ENCODE measurements at regions not wholly inside any gene's neighbourhood (a gene's known extent, or its start where the extent isn't known, plus 50 kb on each side); places are given as distances from the start of the nearest gene placed in this dataset.
"Not testable (repeated sequence)": the region's sequence is repeated elsewhere in the genome, so short reads cannot be mapped to it uniquely, and the experiment has no call there.

DNA sequence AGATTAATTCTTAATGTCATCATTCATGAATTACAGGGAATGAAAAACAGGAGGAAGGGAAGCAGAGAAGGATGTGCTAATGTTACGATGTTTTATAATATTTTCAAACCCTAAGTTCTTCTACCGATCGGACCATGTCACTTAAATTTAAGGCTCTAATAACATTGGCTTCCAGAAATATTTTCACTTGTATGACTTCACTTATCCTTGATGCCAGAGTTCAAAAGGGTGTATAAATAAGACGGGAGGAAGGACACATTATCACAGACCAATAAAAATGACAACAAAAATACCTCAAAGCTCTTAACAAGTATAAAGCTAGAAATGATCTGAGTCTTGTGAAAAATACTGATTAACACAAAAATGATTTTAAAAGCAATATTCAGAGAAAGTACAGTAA lies 370.4 kb upstream of the CITED2 start:
- H3K4me1 ChIP-seq (ENCODE audit: control insufficient read depth in 2 of 2, insufficient read depth in 2 of 2, low read length in 2 of 2): no peaks in the 10 kb centered on the region
- no peak for DNase-seq (ENCODE audit: low read depth in 6 of 9, low spot score in 9 of 9)
- no peak overlapping the region for H3K4me3 ChIP-seq (ENCODE audit: low read length in 2 of 2)
- 96% methylated on average over 4 of the region's 4 CpGs for WGBS
- no peaks in the 10 kb centered on the region for H3K9me3 ChIP-seq (ENCODE audit: control insufficient read depth in 2 of 2, insufficient read depth in 1 of 2, low read length in 1 of 2)
- H3K36me3 ChIP-seq (ENCODE audit: control insufficient read depth in 2 of 2, insufficient read depth in 2 of 2, low read length in 1 of 2): no peaks in the 10 kb centered on the region
- H3K27ac ChIP-seq (ENCODE audit: low read depth in 1 of 2, low read length in 1 of 2): no peak overlapping the region
- H3K27me3 ChIP-seq (ENCODE audit: control insufficient read depth in 2 of 2, insufficient read depth in 1 of 2, low read length in 1 of 2): no peaks in the 10 kb centered on the region

DNA sequence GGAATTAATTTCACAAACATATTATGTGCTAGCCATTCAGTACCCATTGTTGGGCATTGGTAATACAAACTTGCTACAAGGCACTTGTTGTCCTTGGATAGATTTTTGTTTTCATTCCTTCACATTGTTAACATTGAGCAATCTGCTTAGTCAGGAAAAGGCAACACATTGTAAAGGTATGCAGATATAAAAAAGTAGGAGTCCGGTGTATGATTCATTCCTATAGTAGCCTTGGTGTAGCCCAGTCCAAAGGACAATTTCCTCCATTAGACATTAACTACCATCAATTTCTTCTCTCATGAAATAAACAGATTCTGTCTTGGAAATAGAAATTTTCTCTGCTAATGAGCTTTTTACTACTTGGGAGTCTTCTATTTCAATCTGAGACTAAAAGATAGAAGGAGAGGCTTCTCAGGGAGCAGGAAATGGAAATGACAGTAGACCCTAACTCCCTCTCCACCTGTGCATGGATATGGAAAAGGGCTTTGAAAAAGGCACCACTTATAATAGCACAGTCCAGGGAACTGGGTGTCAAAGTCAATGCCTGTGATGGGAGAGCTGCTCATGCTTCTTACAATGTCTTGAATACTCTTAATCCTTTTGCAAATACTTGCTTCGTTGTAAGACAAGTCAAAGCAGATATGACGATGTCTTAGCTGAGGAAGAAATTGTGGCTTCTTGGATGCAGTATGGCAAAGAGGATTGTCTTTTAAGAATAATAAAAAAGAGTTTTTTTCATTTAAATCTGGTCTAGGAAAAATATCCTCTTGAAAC lies 369.4 kb upstream of the CITED2 start:
- WGBS: 93% methylated on average over 3 of the region's 3 CpGs

DNA sequence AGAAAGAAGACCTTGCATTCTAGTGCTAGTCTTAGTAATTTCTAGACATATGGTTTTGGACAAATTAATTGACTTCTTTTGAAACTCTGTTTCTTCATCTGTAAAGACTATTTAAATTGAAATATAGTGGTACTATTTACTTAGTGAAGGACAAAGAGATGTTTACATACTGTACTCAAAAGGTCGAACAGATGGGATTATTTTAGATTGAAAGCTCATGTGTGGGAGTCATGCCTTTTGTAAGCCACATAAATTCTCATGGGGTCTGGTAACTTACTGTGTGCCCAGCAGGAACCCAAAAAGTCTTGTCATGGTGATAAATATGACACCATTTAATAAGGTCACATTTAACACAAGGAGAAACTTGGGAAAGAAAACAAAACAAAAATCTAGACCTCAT lies 368.2 kb upstream of the CITED2 start:
- no peaks in the 10 kb centered on the region for H3K9me3 ChIP-seq (ENCODE audit: control insufficient read depth in 2 of 2, insufficient read depth in 1 of 2, low read length in 1 of 2)
- DNase-seq (ENCODE audit: low read depth in 6 of 9, low spot score in 9 of 9): no peak
- no peaks in the 10 kb centered on the region for H3K4me1 ChIP-seq (ENCODE audit: control insufficient read depth in 2 of 2, insufficient read depth in 2 of 2, low read length in 2 of 2)
- no peak overlapping the region for H3K4me3 ChIP-seq (ENCODE audit: low read length in 2 of 2)
- H3K27me3 ChIP-seq (ENCODE audit: control insufficient read depth in 2 of 2, insufficient read depth in 1 of 2, low read length in 1 of 2): no peaks in the 10 kb centered on the region
- 97% methylated on average over 1 of the region's 1 CpG for WGBS
- no peak overlapping the region for H3K27ac ChIP-seq (ENCODE audit: low read depth in 1 of 2, low read length in 1 of 2)
- H3K36me3 ChIP-seq (ENCODE audit: control insufficient read depth in 2 of 2, insufficient read depth in 2 of 2, low read length in 1 of 2): no peaks in the 10 kb centered on the region

More for the DNA sequence above, 369.4 kb upstream of the CITED2 start:
- Histone ChIP-seq H3K27me3 (ENCODE audit: control insufficient read depth in 2 of 2, insufficient read depth in 1 of 2, low read length in 1 of 2) (no peaks in the 10 kb centered on the region), H3K36me3 (ENCODE audit: control insufficient read depth in 2 of 2, insufficient read depth in 2 of 2, low read length in 1 of 2) (no peaks in the 10 kb centered on the region), H3K4me1 (ENCODE audit: control insufficient read depth in 2 of 2, insufficient read depth in 2 of 2, low read length in 2 of 2) (no peaks in the 10 kb centered on the region), H3K9me3 (ENCODE audit: control insufficient read depth in 2 of 2, insufficient read depth in 1 of 2, low read length in 1 of 2) (no peaks in the 10 kb centered on the region), H3K27ac (ENCODE audit: low read depth in 1 of 2, low read length in 1 of 2) (no peak overlapping the region), H3K4me3 (ENCODE audit: low read length in 2 of 2) (no peak overlapping the region)
- DNase-seq (ENCODE audit: low read depth in 6 of 9, low spot score in 9 of 9): no peak

DNA sequence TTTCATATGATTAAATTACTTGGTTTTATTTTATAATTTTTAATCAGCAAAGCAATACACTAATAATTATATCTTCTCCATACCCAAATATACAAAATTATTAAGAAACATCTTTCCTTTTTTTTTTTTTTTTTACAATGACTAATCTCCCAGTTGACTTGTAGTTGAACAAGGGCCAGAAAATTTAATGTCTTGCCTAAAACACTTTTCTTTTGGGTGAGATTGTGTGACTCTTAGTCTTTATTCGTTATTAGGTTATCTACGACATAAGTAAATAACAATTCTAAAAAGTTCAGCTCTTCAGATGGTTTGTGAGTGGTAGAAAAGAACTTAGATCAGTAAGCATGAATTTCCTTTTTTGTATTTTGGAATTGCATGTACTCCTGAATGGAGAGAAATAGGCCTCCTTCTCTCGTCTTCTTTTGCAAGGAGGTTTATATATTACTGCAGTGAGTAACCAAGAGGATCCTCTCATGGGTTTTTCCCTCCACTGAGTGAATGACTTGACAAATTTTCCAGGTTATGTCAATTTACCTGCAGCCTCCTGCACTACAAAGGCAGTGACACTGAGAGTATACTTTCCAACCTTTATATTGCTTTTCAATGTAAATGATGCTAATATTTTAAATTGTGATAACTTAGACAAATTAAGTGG lies 364.5 kb upstream of the CITED2 start:
- Histone ChIP-seq H3K27ac (ENCODE audit: low read depth in 1 of 2, low read length in 1 of 2) (no peak overlapping the region), H3K36me3 (ENCODE audit: control insufficient read depth in 2 of 2, insufficient read depth in 2 of 2, low read length in 1 of 2) (no peaks in the 10 kb centered on the region), H3K9me3 (ENCODE audit: control insufficient read depth in 2 of 2, insufficient read depth in 1 of 2, low read length in 1 of 2) (no peaks in the 10 kb centered on the region), H3K27me3 (ENCODE audit: control insufficient read depth in 2 of 2, insufficient read depth in 1 of 2, low read length in 1 of 2) (no peaks in the 10 kb centered on the region), H3K4me3 (ENCODE audit: low read length in 2 of 2) (no peak overlapping the region), H3K4me1 (ENCODE audit: control insufficient read depth in 2 of 2, insufficient read depth in 2 of 2, low read length in 2 of 2) (no peaks in the 10 kb centered on the region)
- 94% methylated on average over 3 of the region's 3 CpGs for WGBS
- no peak for DNase-seq (ENCODE audit: low read depth in 6 of 9, low spot score in 9 of 9)

DNA sequence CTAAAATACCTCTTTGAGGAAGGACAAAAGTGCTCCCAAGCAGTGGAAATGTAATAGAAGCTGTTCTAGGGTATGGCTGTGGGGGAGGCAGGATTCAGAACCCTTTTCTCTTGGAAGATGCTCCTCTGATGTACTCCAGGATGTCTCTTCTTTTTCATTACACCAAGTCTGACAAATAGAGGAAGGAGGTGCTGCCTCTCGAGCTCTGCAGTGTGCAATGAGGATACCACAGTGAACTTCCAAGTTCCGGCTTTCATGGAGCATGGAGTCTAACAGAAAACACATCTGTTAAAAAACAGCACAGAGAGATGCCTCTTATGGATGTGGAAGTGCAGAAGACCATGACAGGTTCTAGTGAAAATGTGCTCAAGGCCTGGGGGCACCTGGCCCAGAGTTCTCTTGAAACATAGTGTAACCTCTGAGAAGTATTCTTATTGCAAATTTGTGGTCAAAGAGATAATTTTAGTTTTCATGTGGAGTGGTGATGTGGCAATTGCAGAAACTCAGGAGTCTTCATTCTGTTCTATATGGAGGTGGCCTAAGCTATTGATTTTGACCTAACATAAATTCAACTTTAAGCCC lies 362.0 kb upstream of the CITED2 start:
- Histone ChIP-seq H3K27ac (ENCODE audit: low read depth in 1 of 2, low read length in 1 of 2) (no peak overlapping the region), H3K4me3 (ENCODE audit: low read length in 2 of 2) (no peak overlapping the region), H3K36me3 (ENCODE audit: control insufficient read depth in 2 of 2, insufficient read depth in 2 of 2, low read length in 1 of 2) (no peaks in the 10 kb centered on the region), H3K9me3 (ENCODE audit: control insufficient read depth in 2 of 2, insufficient read depth in 1 of 2, low read length in 1 of 2) (no peaks in the 10 kb centered on the region), H3K27me3 (ENCODE audit: control insufficient read depth in 2 of 2, insufficient read depth in 1 of 2, low read length in 1 of 2) (no peaks in the 10 kb centered on the region), H3K4me1 (ENCODE audit: control insufficient read depth in 2 of 2, insufficient read depth in 2 of 2, low read length in 2 of 2) (no peaks in the 10 kb centered on the region)
- 93% methylated on average over 2 of the region's 2 CpGs for WGBS
- no peak for DNase-seq (ENCODE audit: low read depth in 6 of 9, low spot score in 9 of 9)

DNA sequence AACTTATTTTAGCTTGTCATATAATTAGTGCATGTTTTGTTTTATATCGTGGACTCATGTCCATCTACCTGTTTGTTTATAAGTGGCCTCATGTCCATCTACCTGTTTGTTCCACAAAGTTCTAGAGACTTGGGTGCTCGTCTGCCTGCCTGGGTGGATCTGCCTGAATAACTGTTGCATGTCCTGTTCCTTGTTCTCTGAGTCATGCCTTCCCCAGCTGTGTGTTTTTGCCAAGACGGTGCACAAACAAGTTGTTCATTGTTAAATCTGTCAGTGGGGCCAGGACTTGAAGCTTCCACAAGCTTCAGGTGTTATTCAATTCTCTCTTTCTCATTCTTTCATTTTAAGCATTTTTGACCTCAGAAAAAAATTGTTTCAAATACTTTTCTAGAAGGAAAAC lies 358.0 kb upstream of the CITED2 start:
- H3K4me1 ChIP-seq (ENCODE audit: control insufficient read depth in 2 of 2, insufficient read depth in 2 of 2, low read length in 2 of 2): no peaks in the 10 kb centered on the region
- no peak overlapping the region for H3K4me3 ChIP-seq (ENCODE audit: low read length in 2 of 2)
- no peak for DNase-seq (ENCODE audit: low read depth in 6 of 9, low spot score in 9 of 9)
- H3K27ac ChIP-seq (ENCODE audit: low read depth in 1 of 2, low read length in 1 of 2): no peak overlapping the region
- WGBS: 90% methylated on average over 3 of the region's 3 CpGs
- no peaks in the 10 kb centered on the region for H3K9me3 ChIP-seq (ENCODE audit: control insufficient read depth in 2 of 2, insufficient read depth in 1 of 2, low read length in 1 of 2)
- no peaks in the 10 kb centered on the region for H3K36me3 ChIP-seq (ENCODE audit: control insufficient read depth in 2 of 2, insufficient read depth in 2 of 2, low read length in 1 of 2)
- H3K27me3 ChIP-seq (ENCODE audit: control insufficient read depth in 2 of 2, insufficient read depth in 1 of 2, low read length in 1 of 2): no peaks in the 10 kb centered on the region

DNA sequence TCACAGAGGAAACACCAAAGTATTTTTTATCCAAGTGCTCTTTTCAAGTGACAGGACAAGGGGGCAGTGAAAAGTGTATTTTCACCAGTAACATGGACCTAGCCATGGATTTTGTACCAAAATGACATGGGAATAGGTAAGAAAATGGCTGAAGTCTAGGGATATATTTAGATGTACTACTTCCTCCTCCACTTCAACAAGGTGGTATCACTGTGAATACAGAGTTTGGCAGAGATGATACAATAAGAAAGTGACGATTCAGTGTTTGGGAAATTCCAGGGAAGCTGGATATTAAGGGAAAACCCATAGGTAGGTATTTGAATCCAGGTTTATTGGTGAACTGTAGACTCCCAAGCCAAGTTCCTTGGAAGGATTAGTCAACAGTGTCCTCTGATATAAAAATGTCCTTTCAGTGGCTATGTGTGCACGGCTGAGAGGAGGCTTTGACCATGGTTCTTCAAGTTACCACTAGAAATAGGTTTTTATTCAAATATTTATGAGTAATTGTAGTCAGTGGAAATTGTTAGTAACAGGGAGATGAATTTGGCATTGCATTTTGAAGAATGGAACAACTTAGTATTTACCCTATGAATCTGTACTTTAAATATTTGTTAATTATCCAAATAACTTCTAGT lies 356.0 kb upstream of the CITED2 start:
- no peaks in the 10 kb centered on the region for H3K4me1 ChIP-seq (ENCODE audit: control insufficient read depth in 2 of 2, insufficient read depth in 2 of 2, low read length in 2 of 2)
- DNase-seq (ENCODE audit: low read depth in 6 of 9, low spot score in 9 of 9): no peak
- 91% methylated on average over 2 of the region's 2 CpGs for WGBS
- H3K27me3 ChIP-seq (ENCODE audit: control insufficient read depth in 2 of 2, insufficient read depth in 1 of 2, low read length in 1 of 2): no peaks in the 10 kb centered on the region
- no peak overlapping the region for H3K4me3 ChIP-seq (ENCODE audit: low read length in 2 of 2)
- H3K9me3 ChIP-seq (ENCODE audit: control insufficient read depth in 2 of 2, insufficient read depth in 1 of 2, low read length in 1 of 2): no peaks in the 10 kb centered on the region
- no peaks in the 10 kb centered on the region for H3K36me3 ChIP-seq (ENCODE audit: control insufficient read depth in 2 of 2, insufficient read depth in 2 of 2, low read length in 1 of 2)
- H3K27ac ChIP-seq (ENCODE audit: low read depth in 1 of 2, low read length in 1 of 2): no peak overlapping the region

DNA sequence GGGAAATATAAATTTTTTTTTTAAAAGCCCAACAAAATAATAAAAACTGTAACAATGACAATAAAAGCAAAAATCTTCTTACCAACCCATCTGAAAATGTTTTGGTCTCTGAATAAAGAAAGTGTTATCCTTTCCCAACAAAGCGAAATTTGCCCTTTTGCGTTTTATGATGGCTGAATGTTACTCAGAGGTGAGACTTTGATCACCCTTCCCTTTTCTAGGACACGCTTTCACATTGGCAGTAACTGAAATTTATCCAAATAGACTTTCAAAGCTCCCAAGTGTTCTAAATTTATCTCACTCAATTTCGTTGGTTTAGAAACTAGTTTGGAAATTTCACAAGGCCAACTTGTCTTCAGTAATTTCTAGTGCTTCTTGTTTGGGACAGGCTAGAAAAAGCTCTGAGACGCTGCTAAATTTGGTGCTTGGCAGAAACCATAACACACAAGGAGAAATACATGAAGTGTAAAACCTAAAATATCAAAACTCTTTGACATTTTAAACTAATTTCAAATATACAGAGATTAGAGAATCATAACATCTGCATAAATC lies 354.5 kb upstream of the CITED2 start:
- no peaks in the 10 kb centered on the region for H3K9me3 ChIP-seq (ENCODE audit: control insufficient read depth in 2 of 2, insufficient read depth in 1 of 2, low read length in 1 of 2)
- 95% methylated on average over 5 of the region's 5 CpGs for WGBS
- DNase-seq (ENCODE audit: low read depth in 6 of 9, low spot score in 9 of 9): no peak
- no peaks in the 10 kb centered on the region for H3K27me3 ChIP-seq (ENCODE audit: control insufficient read depth in 2 of 2, insufficient read depth in 1 of 2, low read length in 1 of 2)
- no peak overlapping the region for H3K27ac ChIP-seq (ENCODE audit: low read depth in 1 of 2, low read length in 1 of 2)
- no peaks in the 10 kb centered on the region for H3K36me3 ChIP-seq (ENCODE audit: control insufficient read depth in 2 of 2, insufficient read depth in 2 of 2, low read length in 1 of 2)
- no peaks in the 10 kb centered on the region for H3K4me1 ChIP-seq (ENCODE audit: control insufficient read depth in 2 of 2, insufficient read depth in 2 of 2, low read length in 2 of 2)
- H3K4me3 ChIP-seq (ENCODE audit: low read length in 2 of 2): no peak overlapping the region

DNA sequence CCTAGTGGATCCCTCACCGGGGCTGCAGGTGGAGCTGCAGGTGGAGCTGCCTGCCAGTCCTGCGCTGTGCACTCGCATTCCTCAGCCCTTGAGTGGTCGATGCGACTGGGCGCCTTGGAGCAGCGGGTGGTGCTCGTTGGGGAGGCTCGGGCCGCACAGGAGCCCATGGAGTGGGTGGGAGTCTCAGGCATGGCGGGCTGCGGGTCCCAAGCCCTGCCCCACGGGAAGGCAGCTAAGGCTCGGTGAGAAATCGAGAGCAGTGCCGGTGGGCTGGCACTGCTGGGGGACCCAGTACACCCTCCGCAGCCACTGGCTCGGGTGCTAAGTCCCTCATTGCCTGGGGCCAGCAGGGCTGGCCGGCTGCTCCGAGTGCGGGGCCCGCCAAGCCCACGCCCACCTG lies 351.8 kb upstream of the CITED2 start:
- H3K4me1 ChIP-seq (ENCODE audit: control insufficient read depth in 2 of 2, insufficient read depth in 2 of 2, low read length in 2 of 2); H3K27ac ChIP-seq (ENCODE audit: low read depth in 1 of 2, low read length in 1 of 2); H3K27me3 ChIP-seq (ENCODE audit: control insufficient read depth in 2 of 2, insufficient read depth in 1 of 2, low read length in 1 of 2); H3K9me3 ChIP-seq (ENCODE audit: control insufficient read depth in 2 of 2, insufficient read depth in 1 of 2, low read length in 1 of 2); DNase-seq (ENCODE audit: low read depth in 6 of 9, low spot score in 9 of 9); H3K36me3 ChIP-seq (ENCODE audit: control insufficient read depth in 2 of 2, insufficient read depth in 2 of 2, low read length in 1 of 2); H3K4me3 ChIP-seq (ENCODE audit: low read length in 2 of 2): not testable (repeated sequence)
- 94% methylated on average over 23 of the region's 23 CpGs for WGBS

Data from thymus (tissue), 11 donors.